ENCODE measurements at regions not wholly inside any gene's neighbourhood (a gene's known extent, or its start where the extent isn't known, plus 50 kb on each side); places are given as distances from the start of the nearest gene placed in this dataset.

DNA sequence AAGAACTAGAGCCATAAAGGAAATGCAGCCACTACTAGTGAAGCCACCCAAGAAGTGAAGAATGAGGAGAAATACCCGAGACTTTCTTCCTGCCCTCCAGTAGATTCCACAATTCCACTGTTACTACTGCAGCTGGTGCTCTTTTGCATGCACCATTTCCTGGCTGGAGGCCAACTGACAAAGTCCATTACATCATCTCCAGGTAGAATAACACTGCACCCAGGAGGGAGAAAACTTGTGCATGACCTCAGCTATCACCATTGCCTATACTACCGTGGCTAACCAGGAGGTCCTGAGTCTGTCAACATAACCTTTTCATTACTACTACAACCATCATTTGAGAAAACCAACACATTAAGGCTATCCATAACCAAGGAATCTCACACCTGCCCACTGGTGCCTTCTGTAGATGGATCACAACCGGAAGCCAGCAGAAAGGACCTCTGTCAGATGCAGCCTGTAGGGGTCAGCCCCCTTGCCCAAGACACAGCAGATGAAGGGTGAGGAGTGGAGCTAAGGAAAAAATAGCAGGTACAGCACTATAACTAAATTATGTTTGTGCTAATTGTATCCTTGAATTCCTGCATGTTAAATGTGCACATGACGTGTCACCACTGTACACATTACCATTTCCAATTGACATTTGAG is 200.8 kb upstream of the C2CD4B start:
- TF ChIP-seq, protein P1, sequence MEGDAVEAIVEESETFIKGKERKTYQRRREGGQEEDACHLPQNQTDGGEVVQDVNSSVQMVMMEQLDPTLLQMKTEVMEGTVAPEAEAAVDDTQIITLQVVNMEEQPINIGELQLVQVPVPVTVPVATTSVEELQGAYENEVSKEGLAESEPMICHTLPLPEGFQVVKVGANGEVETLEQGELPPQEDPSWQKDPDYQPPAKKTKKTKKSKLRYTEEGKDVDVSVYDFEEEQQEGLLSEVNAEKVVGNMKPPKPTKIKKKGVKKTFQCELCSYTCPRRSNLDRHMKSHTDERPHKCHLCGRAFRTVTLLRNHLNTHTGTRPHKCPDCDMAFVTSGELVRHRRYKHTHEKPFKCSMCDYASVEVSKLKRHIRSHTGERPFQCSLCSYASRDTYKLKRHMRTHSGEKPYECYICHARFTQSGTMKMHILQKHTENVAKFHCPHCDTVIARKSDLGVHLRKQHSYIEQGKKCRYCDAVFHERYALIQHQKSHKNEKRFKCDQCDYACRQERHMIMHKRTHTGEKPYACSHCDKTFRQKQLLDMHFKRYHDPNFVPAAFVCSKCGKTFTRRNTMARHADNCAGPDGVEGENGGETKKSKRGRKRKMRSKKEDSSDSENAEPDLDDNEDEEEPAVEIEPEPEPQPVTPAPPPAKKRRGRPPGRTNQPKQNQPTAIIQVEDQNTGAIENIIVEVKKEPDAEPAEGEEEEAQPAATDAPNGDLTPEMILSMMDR (conservative IDR thresholded peaks at IDR 0.05 in 1 of 2, IDR thresholded peaks at IDR 0.05 in 1 of 2; ENCODE audit: low read depth in 1 of 2, low read length in 2 of 2) = no peak
- no peak for TF ChIP-seq EZH2 (IDR thresholded peaks at IDR 0.05; ENCODE audit: low read length, missing control alignments)

Data from fibroblast of lung (primary cell).